Panc1 (cell line): ENCODE measurements at regions not wholly inside any gene's neighbourhood (a gene's known extent, or its start where the extent isn't known, plus 50 kb on each side); places are given as distances from the start of the nearest gene placed in this dataset.

Experiments used
- ATAC-seq: fragments of 200-7000 bp; cut with Tn5 transposase; 2 replicates; pipeline ENCODE4 v1.9.1; 2020; ENCODE audit warnings: mild to moderate bottlenecking, moderate library complexity
- BruUV-seq: library from RNA; stranded (reverse); fragments of 400-500 nt; replicated peaks from 2 replicates; lab custom pipeline; 2021; lab: Mats Ljungman, UMichigan
- CTCF ChIA-PET: fragments of 300-600 bp; sonication (Branson Sonifier 250); formaldehyde crosslinking; loops from one replicate; lab custom pipeline; 2022; ENCODE audit warnings: antibody characterized with exemption; lab: Charles Lee
- POLR2A ChIA-PET: fragments of 300-600 bp; sonication (Branson Sonifier 250); formaldehyde crosslinking; loops from one replicate; lab custom pipeline; 2022; ENCODE audit warnings: antibody characterized with exemption; lab: Charles Lee
- DNase-seq: peaks from one replicate; pipeline ENCODE4 v3.0.0-alpha.2; 2010; ENCODE audit warnings: low read depth, low spot score
- H3K27ac ChIP-seq: 2 replicates; pipeline ENCODE4 v1.5.1; 2011; ENCODE audit warnings: mild to moderate bottlenecking, low read length, inconsistent platforms
- H3K27me3 ChIP-seq: fragments of 200-500 bp; sonication (Bioruptor generic); 2 replicates; pipeline ENCODE4 v1.6.0; 2014; ENCODE audit warnings: low read length, inconsistent platforms; ENCODE audit not compliant: control insufficient read depth, insufficient read depth
- H3K36me3 ChIP-seq: fragments of 200-500 bp; sonication (Bioruptor generic); 2 replicates; pipeline ENCODE4 v1.5.1; 2014; ENCODE audit warnings: inconsistent platforms, mild to moderate bottlenecking, low read length, moderate library complexity; ENCODE audit not compliant: control insufficient read depth, insufficient read depth
- H3K4me1 ChIP-seq: 2 replicates; pipeline ENCODE4 v1.5.1; 2011; ENCODE audit warnings: inconsistent platforms, mild to moderate bottlenecking, low read length, moderate library complexity; ENCODE audit not compliant: control insufficient read depth, insufficient read depth
- H3K4me3 ChIP-seq, 2 experiments: 2 replicates each; pipeline ENCODE4 v1.5.1; 2011 to 2012; ENCODE audit warnings: low read depth in 2 of 2, low read length in 2 of 2, mild to moderate bottlenecking in 2 of 2, inconsistent platforms in 1 of 2, moderate library complexity in 1 of 2
- H3K9me3 ChIP-seq: fragments of 200-500 bp; sonication (Bioruptor generic); 2 replicates; pipeline ENCODE4 v1.5.1; 2014; ENCODE audit warnings: low read depth, mild to moderate bottlenecking, inconsistent platforms, low read length, moderate library complexity; ENCODE audit not compliant: control insufficient read depth, insufficient read depth
- REST ChIP-seq, 2 experiments: IDR thresholded peaks; 2 replicates each; pipeline ENCODE4 v1.6.1; 2011 to 2012; ENCODE audit warnings: low read depth in 2 of 2, control low read depth in 1 of 2, low read length in 1 of 2, mild to moderate bottlenecking in 1 of 2, moderate library complexity in 1 of 2; ENCODE audit not compliant: insufficient read depth in 1 of 2
- SIN3A ChIP-seq: IDR thresholded peaks from 2 replicates; pipeline ENCODE4 v1.6.1; 2012; ENCODE audit warnings: low read depth, mild to moderate bottlenecking, low read length, moderate library complexity, borderline replicate concordance; ENCODE audit not compliant: insufficient read depth
- TCF7L2 ChIP-seq: IDR thresholded peaks from 2 replicates; pipeline ENCODE4 v1.6.1; 2011; ENCODE audit warnings: mild to moderate bottlenecking, low read depth, low read length, inconsistent platforms
- in situ Hi-C: cut with HindIII; loops from 2 replicates; pipeline ENCODE4 v1.10.0; 2016; ENCODE audit warnings: low sequenced_read_pairs, low pct_unique_long_range_greater_than_20kb
- intact Hi-C: fragments of 100-400 bp; cut with micrococcal nuclease; formaldehyde crosslinking; loops from one replicate; pipeline ENCODE4 v1.10.0; 2022; ENCODE audit not compliant: unreplicated experiment
- TF ChIP-seq, protein P1 (sequence below): fragments of 450-650 bp; IDR thresholded peaks from 2 replicates; pipeline ENCODE4 v1.5.1; 2017; ENCODE audit warnings: mild to moderate bottlenecking

DNA sequence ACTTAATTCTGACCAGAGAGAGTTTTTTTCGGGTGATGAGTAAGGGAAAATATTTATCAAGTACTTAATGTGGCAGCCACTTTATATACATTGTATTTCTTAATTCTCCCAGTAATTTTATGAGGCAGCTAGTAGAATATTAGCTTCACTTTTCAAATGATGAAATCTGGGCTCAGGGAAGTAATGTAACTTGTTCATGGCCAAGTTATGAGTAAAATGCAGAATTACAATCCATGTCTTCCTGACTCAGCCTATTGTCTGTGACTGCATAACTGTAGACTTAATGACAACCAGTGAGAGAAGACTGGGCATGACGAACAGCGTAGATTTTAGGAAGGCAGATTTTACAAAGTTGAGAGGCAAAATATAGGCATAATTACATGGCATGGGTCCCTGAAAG is 106.7 kb upstream of the MIS18BP1 start:
- no peak overlapping the region for H3K27ac ChIP-seq
- no peak for ATAC-seq
- no peaks in the 10 kb centered on the region for H3K9me3 ChIP-seq
- in situ Hi-C loops = no loop called here
- no peak overlapping the region for H3K4me3 ChIP-seq
- ChIA-PET POLR2A (no interaction called here), CTCF (no interaction called here)
- no peaks in the 10 kb centered on the region for H3K36me3 ChIP-seq
- intact Hi-C loops = no loop called here
- H3K27me3 ChIP-seq = no peaks in the 10 kb centered on the region
- H3K4me1 ChIP-seq = no peaks in the 10 kb centered on the region
- no peak for DNase-seq
- no peak for TF ChIP-seq REST (IDR thresholded peaks at IDR 0.05; ENCODE audit: insufficient read depth in 1 of 2, low read depth in 2 of 2, low read length in 1 of 2)
- TF ChIP-seq SIN3A = no peak
- BruUV-seq = no TSS peak

- intact Hi-C loops = no loop called here
- BruUV-seq = no TSS peak
- POLR2A ChIA-PET = no interaction called here
- H3K36me3 ChIP-seq = no peaks in the 10 kb centered on the region
- DNase-seq (no peak), ATAC-seq (no peak)
- H3K4me3 ChIP-seq = no peak overlapping the region
- H3K27me3 ChIP-seq = no peaks in the 10 kb centered on the region
- no peak overlapping the region for H3K27ac ChIP-seq
- no peaks in the 10 kb centered on the region for H3K4me1 ChIP-seq
- CTCF ChIA-PET = no interaction called here
- in situ Hi-C loops = no loop called here
- no peaks in the 10 kb centered on the region for H3K9me3 ChIP-seq
- no peak for TF ChIP-seq TCF7L2
- TF ChIP-seq, protein P1, sequence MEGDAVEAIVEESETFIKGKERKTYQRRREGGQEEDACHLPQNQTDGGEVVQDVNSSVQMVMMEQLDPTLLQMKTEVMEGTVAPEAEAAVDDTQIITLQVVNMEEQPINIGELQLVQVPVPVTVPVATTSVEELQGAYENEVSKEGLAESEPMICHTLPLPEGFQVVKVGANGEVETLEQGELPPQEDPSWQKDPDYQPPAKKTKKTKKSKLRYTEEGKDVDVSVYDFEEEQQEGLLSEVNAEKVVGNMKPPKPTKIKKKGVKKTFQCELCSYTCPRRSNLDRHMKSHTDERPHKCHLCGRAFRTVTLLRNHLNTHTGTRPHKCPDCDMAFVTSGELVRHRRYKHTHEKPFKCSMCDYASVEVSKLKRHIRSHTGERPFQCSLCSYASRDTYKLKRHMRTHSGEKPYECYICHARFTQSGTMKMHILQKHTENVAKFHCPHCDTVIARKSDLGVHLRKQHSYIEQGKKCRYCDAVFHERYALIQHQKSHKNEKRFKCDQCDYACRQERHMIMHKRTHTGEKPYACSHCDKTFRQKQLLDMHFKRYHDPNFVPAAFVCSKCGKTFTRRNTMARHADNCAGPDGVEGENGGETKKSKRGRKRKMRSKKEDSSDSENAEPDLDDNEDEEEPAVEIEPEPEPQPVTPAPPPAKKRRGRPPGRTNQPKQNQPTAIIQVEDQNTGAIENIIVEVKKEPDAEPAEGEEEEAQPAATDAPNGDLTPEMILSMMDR = no peak
Observed at GRCh38 chr14:45332360-45332988, 79.5 kb upstream of the MIS18BP1 start.

GRCh38 chr14:45308745-45309397 is 55.9 kb upstream of the MIS18BP1 start:
- POLR2A ChIA-PET = no interaction called here
- H3K27me3 ChIP-seq = no peaks in the 10 kb centered on the region
- H3K9me3 ChIP-seq = no peaks in the 10 kb centered on the region
- H3K36me3 ChIP-seq = no peaks in the 10 kb centered on the region
- DNase-seq (no peak), ATAC-seq (no peak)
- in situ Hi-C loops = no loop called here
- BruUV-seq = no TSS peak
- TF ChIP-seq SIN3A = no peak
- no peak overlapping the region for H3K4me3 ChIP-seq
- intact Hi-C loops = no loop called here
- H3K27ac ChIP-seq = no peak overlapping the region
- H3K4me1 ChIP-seq = no peaks in the 10 kb centered on the region
- CTCF ChIA-PET = no interaction called here
